GM12865 (cell line): ENCODE measurements at regions not wholly inside any gene's neighbourhood (a gene's known extent, or its start where the extent isn't known, plus 50 kb on each side); places are given as distances from the start of the nearest gene placed in this dataset.

Experiments used
- DNase-seq: peaks from one replicate; pipeline ENCODE4 v3.0.0; 2010; ENCODE audit warnings: low read depth
- H3K4me3 ChIP-seq: 2 replicates; pipeline ENCODE4 v1.5.1; 2011; ENCODE audit warnings: mild to moderate bottlenecking, low read depth, low read length, control low read depth
- TF ChIP-seq, protein P1 (sequence below): IDR thresholded peaks from 2 replicates; pipeline ENCODE4 v1.5.1; 2011; ENCODE audit warnings: low read length, control low read depth, low read depth, inconsistent platforms; ENCODE audit not compliant: insufficient read depth; ENCODE audit errors: missing control alignments

DNA sequence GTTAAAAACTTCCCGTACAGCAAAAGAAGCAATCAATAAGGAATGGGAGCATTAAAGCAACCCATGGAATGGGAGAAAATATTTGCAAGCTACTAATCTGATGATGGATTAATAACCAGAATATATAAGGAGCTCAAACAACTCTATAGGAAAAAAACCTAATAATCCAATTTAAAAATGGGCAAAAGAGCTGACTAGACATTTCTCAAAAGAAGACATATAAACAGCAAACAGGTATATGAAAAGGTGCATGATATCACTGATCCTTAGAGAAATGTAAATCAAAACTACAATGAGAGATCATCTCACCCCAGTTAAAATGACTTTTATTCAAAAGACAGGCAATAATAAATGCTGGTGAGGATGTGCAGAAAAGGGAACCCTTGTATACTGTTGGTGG lies 52.7 kb upstream of the POU1F1 start:
- no peak overlapping the region for H3K4me3 ChIP-seq
- TF ChIP-seq, protein P1, sequence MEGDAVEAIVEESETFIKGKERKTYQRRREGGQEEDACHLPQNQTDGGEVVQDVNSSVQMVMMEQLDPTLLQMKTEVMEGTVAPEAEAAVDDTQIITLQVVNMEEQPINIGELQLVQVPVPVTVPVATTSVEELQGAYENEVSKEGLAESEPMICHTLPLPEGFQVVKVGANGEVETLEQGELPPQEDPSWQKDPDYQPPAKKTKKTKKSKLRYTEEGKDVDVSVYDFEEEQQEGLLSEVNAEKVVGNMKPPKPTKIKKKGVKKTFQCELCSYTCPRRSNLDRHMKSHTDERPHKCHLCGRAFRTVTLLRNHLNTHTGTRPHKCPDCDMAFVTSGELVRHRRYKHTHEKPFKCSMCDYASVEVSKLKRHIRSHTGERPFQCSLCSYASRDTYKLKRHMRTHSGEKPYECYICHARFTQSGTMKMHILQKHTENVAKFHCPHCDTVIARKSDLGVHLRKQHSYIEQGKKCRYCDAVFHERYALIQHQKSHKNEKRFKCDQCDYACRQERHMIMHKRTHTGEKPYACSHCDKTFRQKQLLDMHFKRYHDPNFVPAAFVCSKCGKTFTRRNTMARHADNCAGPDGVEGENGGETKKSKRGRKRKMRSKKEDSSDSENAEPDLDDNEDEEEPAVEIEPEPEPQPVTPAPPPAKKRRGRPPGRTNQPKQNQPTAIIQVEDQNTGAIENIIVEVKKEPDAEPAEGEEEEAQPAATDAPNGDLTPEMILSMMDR: no peak
- DNase-seq: no peak
